ENCODE measurements at regions not wholly inside any gene's neighbourhood (a gene's known extent, or its start where the extent isn't known, plus 50 kb on each side); places are given as distances from the start of the nearest gene placed in this dataset.
"Not testable (repeated sequence)": the region's sequence is repeated elsewhere in the genome, so short reads cannot be mapped to it uniquely, and the experiment has no call there.

DNA sequence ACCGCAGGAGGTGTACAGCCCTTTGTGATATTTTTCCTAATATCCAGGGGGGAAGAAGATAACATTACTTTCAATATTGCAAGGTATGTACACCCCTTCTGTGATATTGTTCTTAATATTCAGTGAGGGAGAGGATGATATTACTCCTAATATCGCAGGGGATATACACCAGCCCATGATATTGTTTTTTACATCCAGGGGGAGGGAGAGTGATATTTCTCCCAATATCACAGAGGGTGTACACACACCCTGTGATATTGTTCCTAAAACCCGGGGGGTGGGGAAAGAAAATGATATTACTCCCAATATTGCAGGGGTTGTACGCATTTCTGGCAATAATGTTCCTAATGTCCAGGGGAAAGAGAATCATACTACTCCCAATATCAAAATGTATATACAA, 58.0 kb upstream of the SLC25A48 start:
- DNase-seq = no peak
- ATAC-seq = no peak
- Mint-ChIP-seq H3K27me3 (no peaks in the 10 kb centered on the region), H3K36me3 (no peaks in the 10 kb centered on the region), H3K27ac (no peak overlapping the region), H3K4me3 (no peak overlapping the region), H3K4me1 (no peaks in the 10 kb centered on the region), H3K9me3 (ENCODE audit: low read depth) (no peaks in the 10 kb centered on the region)
- CTCF ChIA-PET = no interaction called here

DNA sequence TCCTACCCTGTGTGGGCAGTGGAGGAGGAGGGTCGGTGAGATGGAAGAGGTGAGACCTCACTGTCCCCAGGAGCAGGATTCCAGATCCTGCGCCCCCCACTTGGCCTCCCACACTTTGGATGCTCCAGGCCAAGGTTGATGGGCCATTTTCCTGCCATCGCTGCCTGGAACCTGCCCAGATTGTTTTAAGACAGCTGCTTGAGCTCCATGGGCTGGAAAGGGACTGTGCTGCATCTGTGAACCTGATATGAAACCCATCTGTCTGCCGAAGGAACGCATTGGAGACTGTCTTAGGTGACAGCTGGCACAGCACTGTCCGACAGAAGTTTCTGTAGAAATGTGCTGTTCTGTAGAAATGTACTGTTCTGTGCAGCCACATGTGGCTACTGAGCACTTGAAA, 72.7 kb upstream of the SLC25A48 start:
- Mint-ChIP-seq H3K27ac (no peak overlapping the region), H3K9me3 (ENCODE audit: low read depth) (no peaks in the 10 kb centered on the region), H3K4me3 (no peak overlapping the region), H3K36me3 (no peaks in the 10 kb centered on the region), H3K4me1 (no peaks in the 10 kb centered on the region), H3K27me3 (no peaks in the 10 kb centered on the region)
- ATAC-seq (no peak), DNase-seq (no peak)
- CTCF ChIA-PET = no interaction called here

DNA sequence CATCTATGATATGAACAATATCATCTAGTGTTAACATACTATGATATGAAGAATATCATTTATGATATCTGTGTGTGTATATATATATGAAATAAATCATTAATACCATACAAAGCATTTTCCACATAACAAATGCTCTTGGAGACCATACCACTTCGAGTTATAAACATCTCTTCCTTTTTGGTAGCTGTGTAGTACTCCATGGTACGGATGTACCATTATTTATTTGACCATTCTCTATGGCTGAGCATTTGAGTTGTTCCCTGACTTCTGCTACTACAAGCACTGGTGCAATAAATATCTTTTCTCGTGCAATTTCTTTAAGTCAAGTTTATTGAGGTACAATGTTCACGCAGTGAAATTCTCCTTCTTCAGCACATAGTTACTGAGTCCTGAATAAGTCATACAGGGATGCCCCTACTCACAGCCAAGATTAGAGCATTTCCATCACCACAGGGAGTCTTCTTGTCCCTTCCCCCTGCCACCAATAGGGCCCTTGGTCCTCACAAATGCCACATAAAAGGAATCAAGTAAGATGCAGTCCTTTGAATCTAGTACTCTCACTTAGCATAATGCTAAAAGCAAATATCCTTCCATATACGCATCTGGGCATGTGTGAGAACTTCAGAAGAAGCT, 75.2 kb upstream of the SLC25A48 start:
- Mint-ChIP-seq H3K36me3 (no peaks in the 10 kb centered on the region), H3K4me1 (no peaks in the 10 kb centered on the region), H3K4me3 (no peak overlapping the region), H3K27me3 (no peaks in the 10 kb centered on the region), H3K27ac (no peak overlapping the region), H3K9me3 (ENCODE audit: low read depth) (no peaks in the 10 kb centered on the region)
- CTCF ChIA-PET = no interaction called here
- DNase-seq (no peak), ATAC-seq (no peak)

DNA sequence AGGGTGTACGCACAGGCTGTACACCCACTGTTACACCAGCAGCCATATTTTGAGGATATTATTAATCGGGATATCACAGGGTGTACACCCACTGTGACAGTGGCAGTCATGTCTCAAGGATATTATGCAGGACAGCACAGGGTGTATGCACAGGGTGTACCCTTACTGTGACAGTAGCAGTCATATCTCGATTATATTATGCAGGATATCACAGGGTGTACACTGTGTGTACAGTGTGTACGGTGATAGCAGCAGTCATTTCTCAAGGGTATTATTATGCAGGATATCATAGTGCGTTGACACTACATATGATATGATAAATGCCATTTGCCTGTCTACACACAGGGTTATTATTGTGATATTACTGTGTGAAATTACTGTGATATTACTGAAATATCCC, 80.5 kb upstream of the SLC25A48 start:
- ATAC-seq (no peak), DNase-seq (no peak)
- no peaks in the 10 kb centered on the region for H3K9me3 Mint-ChIP-seq (ENCODE audit: low read depth)
- CTCF ChIA-PET = no interaction called here
- no peaks in the 10 kb centered on the region for H3K27me3 Mint-ChIP-seq
- H3K27ac Mint-ChIP-seq = no peak overlapping the region
- H3K36me3 Mint-ChIP-seq = no peaks in the 10 kb centered on the region
- no peak overlapping the region for H3K4me3 Mint-ChIP-seq
- no peaks in the 10 kb centered on the region for H3K4me1 Mint-ChIP-seq

DNA sequence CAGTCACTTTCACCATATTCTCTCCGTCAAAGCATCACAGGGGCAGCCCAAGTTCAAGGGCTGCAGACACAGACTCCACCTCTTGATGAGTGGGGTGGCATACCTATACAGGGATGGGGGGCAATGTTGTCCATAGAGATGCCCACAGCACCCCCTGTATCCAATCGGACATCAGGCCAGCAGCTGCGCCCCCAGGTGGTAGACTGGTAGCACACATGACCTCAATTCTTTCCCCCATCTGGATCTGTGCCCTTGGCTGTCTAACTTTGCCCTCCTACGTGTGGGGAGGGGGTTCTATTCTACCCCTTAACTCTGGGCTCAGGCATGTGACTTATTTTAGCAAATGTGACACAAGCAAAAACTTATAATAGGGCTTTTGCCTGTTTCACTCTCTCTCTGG, 84.0 kb upstream of the SLC25A48 start:
- CTCF ChIA-PET = no interaction called here
- Mint-ChIP-seq H3K4me3 (no peak overlapping the region), H3K27me3 (no peaks in the 10 kb centered on the region), H3K9me3 (ENCODE audit: low read depth) (no peaks in the 10 kb centered on the region), H3K36me3 (no peaks in the 10 kb centered on the region), H3K27ac (no peak overlapping the region), H3K4me1 (no peaks in the 10 kb centered on the region)
- ATAC-seq (no peak), DNase-seq (no peak)

DNA sequence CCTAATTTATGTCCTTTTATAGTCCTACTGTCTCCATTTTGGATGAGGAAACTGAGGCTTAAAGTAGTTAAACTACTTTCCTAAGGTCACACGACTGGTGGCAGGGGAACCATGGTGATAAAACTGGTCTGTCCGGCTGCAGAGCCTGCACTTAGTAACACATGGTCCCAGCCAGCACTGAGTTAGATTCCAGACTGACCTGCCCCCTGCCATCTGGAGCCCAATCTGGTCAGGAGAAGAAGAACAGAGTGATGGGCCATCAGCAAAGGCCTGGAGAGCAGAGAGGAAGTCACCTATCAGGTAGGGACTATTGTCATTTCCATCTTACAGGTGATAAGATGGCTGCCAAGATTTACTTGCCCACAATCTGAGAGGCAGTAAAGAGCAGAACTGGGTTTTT, 86.6 kb upstream of the SLC25A48 start:
- Mint-ChIP-seq H3K4me1 (no peaks in the 10 kb centered on the region), H3K4me3 (no peak overlapping the region), H3K27me3 (peaks cover 2% of the 10 kb centered on the region), H3K9me3 (ENCODE audit: low read depth) (no peaks in the 10 kb centered on the region), H3K36me3 (no peaks in the 10 kb centered on the region), H3K27ac (no peak overlapping the region)
- CTCF ChIA-PET = no interaction called here
- ATAC-seq (no peak), DNase-seq (no peak)

DNA sequence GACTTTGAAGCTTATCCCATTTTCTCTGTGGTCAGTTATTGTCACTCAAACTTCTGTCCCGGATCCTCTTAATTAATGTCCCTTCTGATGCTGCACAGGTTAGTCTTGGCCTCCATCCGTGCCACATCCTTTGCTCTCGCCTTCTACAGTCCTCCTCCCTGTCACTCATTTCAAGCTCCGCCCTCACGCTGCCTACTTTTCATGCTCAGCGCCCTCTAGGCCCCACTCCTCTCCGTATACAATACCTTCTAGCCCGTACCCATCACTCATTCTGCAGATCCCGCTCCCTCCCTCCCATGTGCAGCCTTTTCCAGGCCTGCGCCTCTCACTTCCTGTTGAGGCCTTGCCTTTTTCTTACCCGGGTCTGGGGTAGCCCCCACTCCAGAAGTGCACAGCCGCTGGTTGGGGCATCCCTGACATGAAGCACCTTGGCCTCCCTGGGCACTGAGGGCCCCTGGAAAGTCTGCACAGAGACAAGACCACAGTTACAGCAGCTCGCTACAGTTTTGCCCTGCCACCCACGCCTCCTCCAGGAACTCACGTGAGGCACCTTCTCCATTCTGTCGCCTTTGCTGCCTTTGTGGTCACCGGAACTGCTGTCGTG, 88.5 kb upstream of the SLC25A48 start:
- no peaks in the 10 kb centered on the region for H3K4me1 Mint-ChIP-seq
- ATAC-seq (no peak), DNase-seq (no peak)
- H3K36me3 Mint-ChIP-seq = no peaks in the 10 kb centered on the region
- H3K4me3 Mint-ChIP-seq = no peak overlapping the region
- CTCF ChIA-PET = no interaction called here
- H3K27me3 Mint-ChIP-seq = peaks cover 2% of the 10 kb centered on the region
- no peaks in the 10 kb centered on the region for H3K9me3 Mint-ChIP-seq (ENCODE audit: low read depth)
- H3K27ac Mint-ChIP-seq = no peak overlapping the region

DNA sequence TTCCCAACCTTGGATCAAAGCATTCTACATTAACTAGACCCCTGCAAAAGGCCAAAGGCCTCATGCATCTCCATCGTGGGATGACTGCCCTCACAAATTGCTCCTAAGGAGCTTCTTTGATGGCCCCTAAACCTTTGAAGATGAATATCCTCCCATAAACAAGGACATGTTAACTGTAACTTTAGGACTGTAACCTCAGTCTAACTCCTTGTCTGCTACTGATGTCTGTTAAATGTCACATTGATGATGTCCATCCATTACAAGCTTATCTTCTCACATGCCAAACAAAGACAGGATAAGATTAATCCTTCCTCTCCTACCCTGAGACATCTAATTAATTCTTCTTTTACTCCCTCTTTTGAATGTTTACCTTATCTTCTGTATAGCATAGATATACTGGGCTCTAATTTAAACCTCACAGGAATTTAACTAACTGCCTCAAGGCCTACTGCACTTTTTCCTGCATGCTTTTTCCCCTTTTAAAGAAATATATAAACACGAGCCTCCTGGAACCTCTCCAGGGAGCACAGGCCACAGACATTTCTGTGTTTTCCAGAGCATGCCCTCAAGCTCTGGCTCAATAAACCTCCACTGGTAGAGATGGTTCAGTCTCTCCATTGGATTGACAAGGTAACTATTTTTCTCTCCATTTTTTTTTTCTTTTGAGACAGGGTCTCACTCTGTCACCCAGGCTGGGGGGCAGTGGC, 90.6 kb upstream of the SLC25A48 start:
- Mint-ChIP-seq H3K36me3 (no peaks in the 10 kb centered on the region), H3K4me1 (no peaks in the 10 kb centered on the region), H3K9me3 (ENCODE audit: low read depth) (no peaks in the 10 kb centered on the region), H3K4me3 (no peak overlapping the region), H3K27me3 (peaks cover 2% of the 10 kb centered on the region), H3K27ac (no peak overlapping the region)
- CTCF ChIA-PET = no interaction called here
- ATAC-seq (no peak), DNase-seq (no peak)

DNA sequence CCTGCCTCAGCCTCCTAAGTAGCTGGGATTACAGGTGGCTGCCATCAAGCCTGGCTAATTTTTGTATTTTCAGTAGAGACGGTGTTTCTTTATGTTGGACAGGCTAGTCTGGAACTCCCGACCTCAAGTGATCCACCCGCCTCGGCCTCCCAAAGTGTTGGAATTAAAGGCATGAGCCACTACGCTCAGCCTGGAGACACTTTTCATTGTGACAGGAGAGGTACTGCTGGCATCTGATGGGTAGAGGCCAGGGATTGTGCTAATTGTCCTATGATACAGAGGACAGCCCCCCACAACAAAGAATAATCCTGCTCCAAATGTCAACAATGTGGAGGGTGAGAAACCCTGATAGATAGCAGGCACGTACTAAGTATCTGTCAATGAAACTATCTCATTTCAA, 91.3 kb upstream of the SLC25A48 start:
- CTCF ChIA-PET = no interaction called here
- DNase-seq = peak; percentile 4
- no peaks in the 10 kb centered on the region for H3K9me3 Mint-ChIP-seq (ENCODE audit: low read depth)
- H3K36me3 Mint-ChIP-seq = no peaks in the 10 kb centered on the region
- H3K27ac Mint-ChIP-seq = no peak overlapping the region
- no peak overlapping the region for H3K4me3 Mint-ChIP-seq
- ATAC-seq = no peak
- H3K27me3 Mint-ChIP-seq = peaks cover 2% of the 10 kb centered on the region
- no peaks in the 10 kb centered on the region for H3K4me1 Mint-ChIP-seq

DNA sequence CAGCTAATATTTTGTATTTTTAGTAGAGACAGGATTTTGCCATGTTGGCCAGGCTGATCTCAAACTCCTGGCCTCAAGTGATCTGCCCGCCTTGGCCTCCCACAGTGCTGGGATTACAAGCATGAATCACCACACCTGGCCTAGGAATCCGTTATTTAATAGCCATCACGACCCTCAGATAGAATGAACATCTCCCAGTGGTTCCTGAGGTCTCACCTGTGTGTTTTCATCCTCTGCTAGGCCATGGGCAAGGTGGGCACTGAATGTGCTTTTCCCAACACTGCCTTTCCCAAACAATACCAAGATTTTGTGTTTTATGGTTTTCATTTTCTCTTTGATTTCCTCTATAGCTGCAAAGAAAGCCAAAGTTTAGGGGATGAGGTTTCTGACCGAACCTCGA, 92.2 kb upstream of the SLC25A48 start:
- H3K27me3 Mint-ChIP-seq; H3K27ac Mint-ChIP-seq; H3K36me3 Mint-ChIP-seq; ATAC-seq; H3K9me3 Mint-ChIP-seq (ENCODE audit: low read depth); CTCF ChIA-PET; H3K4me3 Mint-ChIP-seq; H3K4me1 Mint-ChIP-seq: not testable (repeated sequence)
- peak; percentile 1 for DNase-seq

DNA sequence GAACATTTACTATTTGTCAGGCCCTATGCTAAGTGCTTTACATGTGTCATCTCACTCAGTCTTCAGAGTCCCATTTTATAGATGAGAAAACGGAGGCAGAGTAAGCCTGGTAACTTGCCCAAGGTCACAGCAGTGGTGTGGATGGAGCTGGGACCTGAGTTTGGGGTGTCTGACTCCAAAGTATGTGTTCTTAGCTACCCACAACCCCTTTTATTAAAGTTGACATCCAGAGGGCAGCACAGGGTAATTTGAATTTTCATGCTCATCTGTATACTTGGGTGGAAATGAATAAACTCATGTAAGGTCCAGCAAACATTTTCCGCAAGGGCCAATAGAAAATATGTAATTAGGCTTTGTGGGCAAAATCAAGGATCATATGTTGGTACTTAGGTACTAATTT, 93.4 kb upstream of the SLC25A48 start:
- Mint-ChIP-seq H3K4me1 (no peaks in the 10 kb centered on the region), H3K36me3 (no peaks in the 10 kb centered on the region), H3K4me3 (no peak overlapping the region), H3K27ac (no peak overlapping the region), H3K9me3 (ENCODE audit: low read depth) (no peaks in the 10 kb centered on the region), H3K27me3 (peaks cover 2% of the 10 kb centered on the region)
- no peak for ATAC-seq
- CTCF ChIA-PET = no interaction called here
- peak; percentile 30 for DNase-seq

DNA sequence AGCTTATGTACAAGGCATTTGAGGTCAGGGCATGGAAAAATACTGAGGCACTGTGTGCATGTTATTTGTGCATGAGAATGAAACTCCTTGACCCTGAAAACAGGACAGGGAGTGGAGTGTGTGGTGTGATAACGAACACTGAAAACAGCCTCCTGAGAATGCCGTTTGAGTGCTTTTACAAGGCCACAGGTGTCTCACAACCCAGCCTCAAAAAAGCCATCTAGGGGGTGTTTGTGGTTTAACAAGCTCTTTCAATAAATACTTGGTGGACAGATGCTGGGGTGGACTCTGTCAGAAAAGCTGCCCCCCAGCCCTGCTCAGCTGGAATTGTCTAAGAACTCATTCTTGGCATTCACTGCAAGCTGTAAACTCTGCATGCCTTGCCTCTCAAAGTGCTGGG, 94.0 kb upstream of the SLC25A48 start:
- DNase-seq (peak; percentile 28), ATAC-seq (no peak)
- Mint-ChIP-seq H3K4me3 (no peak overlapping the region), H3K27me3 (peaks cover 2% of the 10 kb centered on the region), H3K27ac (no peak overlapping the region), H3K36me3 (no peaks in the 10 kb centered on the region), H3K4me1 (no peaks in the 10 kb centered on the region), H3K9me3 (ENCODE audit: low read depth) (no peaks in the 10 kb centered on the region)
- CTCF ChIA-PET = no interaction called here

DNA sequence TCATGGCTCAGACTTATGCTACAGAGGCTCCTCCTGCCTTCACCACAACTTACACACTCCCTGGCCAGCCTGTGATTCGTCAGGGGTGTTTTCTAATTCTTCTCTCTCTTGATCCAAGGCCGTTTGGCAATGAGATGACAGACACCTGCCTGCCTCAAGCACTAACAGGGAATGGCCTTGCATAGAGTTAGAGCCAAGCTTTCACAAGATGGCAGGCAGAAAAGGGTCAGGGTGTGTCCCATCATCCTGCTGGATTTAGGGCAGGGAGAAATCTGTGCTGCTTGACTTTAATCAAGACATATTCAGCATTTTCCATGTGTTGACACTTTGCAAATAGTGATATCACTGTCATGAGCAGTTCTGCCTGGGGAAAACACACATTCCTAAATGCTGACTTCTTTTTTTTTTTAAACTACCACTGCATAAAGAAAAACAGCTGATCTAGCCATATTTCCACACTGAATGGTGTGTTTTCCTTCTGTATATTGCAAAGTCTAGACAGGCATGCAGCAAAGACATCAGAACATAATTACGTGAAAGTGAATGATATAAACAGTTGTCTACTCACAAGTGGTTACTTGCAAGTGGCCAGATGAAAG, 95.0 kb upstream of the SLC25A48 start:
- peak; percentile 15 for DNase-seq
- Mint-ChIP-seq H3K4me3 (no peak overlapping the region), H3K4me1 (no peaks in the 10 kb centered on the region), H3K9me3 (ENCODE audit: low read depth) (no peaks in the 10 kb centered on the region), H3K27ac (no peak overlapping the region), H3K27me3 (peaks cover 2% of the 10 kb centered on the region), H3K36me3 (no peaks in the 10 kb centered on the region)
- CTCF ChIA-PET = no interaction called here
- ATAC-seq = no peak

DNA sequence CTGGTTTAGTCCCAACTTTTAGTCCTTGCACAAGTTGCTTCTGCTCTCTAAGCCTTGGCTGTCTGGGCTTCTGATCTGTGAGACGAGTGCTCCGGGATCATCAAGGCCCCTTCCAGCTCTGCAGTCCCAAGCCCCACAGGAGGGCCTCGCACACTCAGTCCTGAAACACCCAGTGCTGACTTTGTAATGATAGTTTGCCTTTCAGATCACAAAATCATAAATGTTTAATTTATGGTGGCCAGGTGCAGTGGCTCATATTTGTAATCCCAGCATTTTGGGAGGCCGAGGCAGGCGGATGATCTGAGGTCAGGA, 95.9 kb upstream of the SLC25A48 start:
- no peaks in the 10 kb centered on the region for H3K9me3 Mint-ChIP-seq (ENCODE audit: low read depth)
- DNase-seq = peak; percentile 26
- no peaks in the 10 kb centered on the region for H3K27me3 Mint-ChIP-seq
- no peak for ATAC-seq
- CTCF ChIA-PET = no interaction called here
- H3K27ac Mint-ChIP-seq = no peak overlapping the region
- no peak overlapping the region for H3K4me3 Mint-ChIP-seq
- no peaks in the 10 kb centered on the region for H3K4me1 Mint-ChIP-seq
- no peaks in the 10 kb centered on the region for H3K36me3 Mint-ChIP-seq

Measured in activated CD8-positive, alpha-beta memory T cell treated with anti-CD3 and anti-CD28 coated beads, Interleukin-2, amount 10 ng/mL, durations not matched to agents 7 days and 5 days (primary cell).